Nephron (organoid): ENCODE measurements at regions not wholly inside any gene's neighbourhood (a gene's known extent, or its start where the extent isn't known, plus 50 kb on each side); places are given as distances from the start of the nearest gene placed in this dataset.

Source experiments
- H3K27ac Mint-ChIP-seq, 3 experiments: 2 replicates each; pipeline ENCODE4 v1.8.0; 2020; ENCODE audit warnings: mixed read lengths in 3 of 3, mild to moderate bottlenecking in 2 of 3, moderate library complexity in 1 of 3
- H3K27me3 Mint-ChIP-seq: 2 replicates; pipeline ENCODE4 v1.8.0; 2021; ENCODE audit warnings: low read depth, mild to moderate bottlenecking, moderate library complexity, mixed read lengths
- H3K36me3 Mint-ChIP-seq: 2 replicates; pipeline ENCODE4 v1.8.0; 2020; ENCODE audit warnings: low read depth, mixed read lengths
- H3K4me1 Mint-ChIP-seq: 2 replicates; pipeline ENCODE4 v1.8.0; 2020; ENCODE audit warnings: mixed read lengths
- H3K4me3 Mint-ChIP-seq, 3 experiments: 2 replicates each; pipeline ENCODE4 v1.8.0; 2020; ENCODE audit warnings: mild to moderate bottlenecking in 3 of 3, mixed read lengths in 3 of 3, moderate library complexity in 2 of 3
- H3K9me3 Mint-ChIP-seq: 2 replicates; pipeline ENCODE4 v1.8.0; 2020; ENCODE audit warnings: mixed read lengths
- CTCF ChIP-seq, 3 experiments: fragments of 200-600 bp; sonication (generic); IDR thresholded peaks; one replicate each; pipeline ENCODE4 v1.5.0; 2021; ENCODE audit warnings: antibody characterized with exemption in 3 of 3; ENCODE audit not compliant: unreplicated experiment in 3 of 3

GRCh38 chr10:64075604-64076003, 554.4 kb downstream of the REEP3 start:
- H3K27me3 Mint-ChIP-seq, result no peaks in the 10 kb centered on the region
- TF ChIP-seq CTCF (IDR thresholded peaks at IDR 0.05; ENCODE audit: unreplicated experiment in 3 of 3), result no peak
- H3K4me3 Mint-ChIP-seq, result no peak overlapping the region
- H3K9me3 Mint-ChIP-seq, result no peaks in the 10 kb centered on the region
- no peaks in the 10 kb centered on the region for H3K36me3 Mint-ChIP-seq
- no peak overlapping the region for H3K27ac Mint-ChIP-seq
- H3K4me1 Mint-ChIP-seq, result peaks cover 19% of the 10 kb centered on the region

- no peak overlapping the region for H3K4me3 Mint-ChIP-seq
- no peak for TF ChIP-seq CTCF (IDR thresholded peaks at IDR 0.05; ENCODE audit: unreplicated experiment in 3 of 3)
- no peaks in the 10 kb centered on the region for H3K36me3 Mint-ChIP-seq
- H3K4me1 Mint-ChIP-seq, result peaks cover 19% of the 10 kb centered on the region
- no peaks in the 10 kb centered on the region for H3K9me3 Mint-ChIP-seq
- H3K27ac Mint-ChIP-seq, result no peak overlapping the region
- peaks cover 1% of the 10 kb centered on the region for H3K27me3 Mint-ChIP-seq
Observed at GRCh38 chr10:64076322-64076940, 555.2 kb downstream of the REEP3 start.

- Mint-ChIP-seq H3K4me3 (no peak overlapping the region), H3K36me3 (no peaks in the 10 kb centered on the region), H3K27me3 (peaks cover 4% of the 10 kb centered on the region), H3K9me3 (no peaks in the 10 kb centered on the region), H3K4me1 (peaks cover 19% of the 10 kb centered on the region), H3K27ac (no peak overlapping the region)
- no peak for TF ChIP-seq CTCF (IDR thresholded peaks at IDR 0.05; ENCODE audit: unreplicated experiment in 3 of 3)
Observed at GRCh38 chr10:64079341-64079740, 558.1 kb downstream of the REEP3 start.

GRCh38 chr10:64080071-64080470, 558.9 kb downstream of the REEP3 start:
- Mint-ChIP-seq H3K27ac (no peak overlapping the region), H3K9me3 (no peaks in the 10 kb centered on the region), H3K27me3 (peaks cover 4% of the 10 kb centered on the region), H3K4me1 (peaks cover 19% of the 10 kb centered on the region), H3K36me3 (no peaks in the 10 kb centered on the region), H3K4me3 (no peak overlapping the region)
- no peak for TF ChIP-seq CTCF (IDR thresholded peaks at IDR 0.05; ENCODE audit: unreplicated experiment in 3 of 3)

- Mint-ChIP-seq H3K9me3 (no peaks in the 10 kb centered on the region), H3K27ac (no peak overlapping the region), H3K27me3 (peaks cover 4% of the 10 kb centered on the region), H3K36me3 (no peaks in the 10 kb centered on the region), H3K4me1 (peaks cover 35% of the 10 kb centered on the region), H3K4me3 (no peak overlapping the region)
- no peak for TF ChIP-seq CTCF (IDR thresholded peaks at IDR 0.05; ENCODE audit: unreplicated experiment in 3 of 3)
Observed at GRCh38 chr10:64081947-64082482, 560.8 kb downstream of the REEP3 start.
